Putamen (tissue), 1 donor: ENCODE measurements at regions not wholly inside any gene's neighbourhood (a gene's known extent, or its start where the extent isn't known, plus 50 kb on each side); places are given as distances from the start of the nearest gene placed in this dataset.

Source experiments
- DNase-seq: peaks from one replicate; pipeline ENCODE4 v3.0.0-alpha.2; 2016; ENCODE audit warnings: low spot score

- DNase-seq: no peak
These were observed 67.8 kb upstream of the FAM47B start for GRCh38 chrX:34874763-34875162.

- no peak for DNase-seq
These were observed 67.4 kb upstream of the FAM47B start for GRCh38 chrX:34875204-34875603.

DNA sequence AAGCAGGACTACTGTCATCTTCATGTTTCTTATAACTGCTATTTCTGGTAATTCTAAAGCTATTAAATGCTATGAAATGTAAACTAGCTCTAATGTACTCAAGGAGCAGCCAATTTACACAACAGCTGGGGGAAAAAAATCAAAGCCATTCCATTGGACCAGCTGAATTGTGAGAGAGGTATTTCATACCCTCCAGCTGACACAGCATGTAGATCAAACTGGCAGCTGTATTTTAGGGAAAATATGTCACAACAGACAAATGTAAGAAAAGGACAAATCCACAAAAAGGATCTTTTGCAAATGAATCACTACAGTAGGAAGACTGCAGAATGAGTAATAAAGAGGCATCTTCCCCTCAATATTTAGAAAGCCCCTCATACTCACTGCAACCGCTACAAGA is 65.2 kb upstream of the FAM47B start:
- DNase-seq: no peak

DNA sequence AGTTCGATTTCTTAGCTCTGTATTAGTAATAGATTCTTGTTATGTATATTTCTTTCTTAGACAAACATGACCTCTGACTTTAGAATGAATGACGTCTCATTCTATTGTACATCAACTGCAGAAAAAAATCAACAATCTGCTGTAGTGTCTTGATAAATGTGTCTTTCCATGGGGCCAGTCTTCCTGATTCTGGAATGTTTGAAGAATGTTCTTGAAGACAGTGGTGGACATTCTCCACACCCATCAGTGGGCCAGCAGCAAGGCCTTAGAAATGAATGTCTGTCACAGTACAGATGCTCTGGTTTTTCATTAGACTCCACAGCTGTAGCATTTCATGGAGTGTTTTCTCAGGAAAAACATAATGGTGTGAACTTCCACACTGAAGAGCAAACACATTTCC is 63.2 kb upstream of the FAM47B start:
- no peak for DNase-seq

- no peak for DNase-seq
These were observed 62.7 kb upstream of the FAM47B start for GRCh38 chrX:34879886-34880285.

DNA sequence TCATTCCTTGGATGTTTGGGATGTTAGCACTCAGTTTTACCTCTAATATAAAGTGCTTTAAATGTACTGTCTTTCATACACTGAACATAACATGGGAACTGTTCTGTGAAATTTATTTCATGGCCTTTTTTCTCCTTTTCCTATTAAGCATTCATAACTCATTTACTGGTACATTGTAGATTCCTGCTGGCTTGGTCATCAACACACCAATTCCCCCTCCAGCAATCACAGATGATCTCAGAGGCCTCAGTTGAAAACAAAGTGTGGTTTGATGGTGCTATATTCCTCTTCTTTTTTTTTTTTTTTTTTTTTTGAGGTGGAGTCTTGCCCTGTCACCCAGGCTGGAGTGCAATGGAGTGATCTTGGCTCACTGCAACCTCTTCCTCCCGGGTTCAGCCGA is 61.9 kb upstream of the FAM47B start:
- no peak for DNase-seq

- DNase-seq: no peak
These were observed 60.9 kb upstream of the FAM47B start for GRCh38 chrX:34881671-34882070.

GRCh38 chrX:34884817-34885216 is 57.8 kb upstream of the FAM47B start:
- DNase-seq: no peak

DNA sequence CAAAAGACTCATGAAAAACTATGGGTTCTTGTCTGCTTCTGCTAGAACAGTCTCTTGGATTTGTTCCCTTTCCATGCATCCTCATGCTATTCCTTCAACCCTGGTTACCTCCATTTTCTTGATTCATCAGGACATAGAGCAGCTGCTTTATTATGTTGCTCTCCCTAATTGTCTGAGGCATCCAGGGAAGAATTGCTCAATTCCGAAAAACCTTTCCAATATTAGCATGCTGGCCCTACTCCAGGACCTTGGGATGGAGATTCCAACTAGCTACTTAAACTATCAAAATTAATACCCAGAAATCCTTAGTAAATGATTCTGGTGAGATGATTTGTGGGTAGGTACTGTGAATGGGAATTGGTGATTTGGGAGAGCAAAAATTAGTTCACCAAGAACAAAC is 56.6 kb upstream of the FAM47B start:
- no peak for DNase-seq

DNA sequence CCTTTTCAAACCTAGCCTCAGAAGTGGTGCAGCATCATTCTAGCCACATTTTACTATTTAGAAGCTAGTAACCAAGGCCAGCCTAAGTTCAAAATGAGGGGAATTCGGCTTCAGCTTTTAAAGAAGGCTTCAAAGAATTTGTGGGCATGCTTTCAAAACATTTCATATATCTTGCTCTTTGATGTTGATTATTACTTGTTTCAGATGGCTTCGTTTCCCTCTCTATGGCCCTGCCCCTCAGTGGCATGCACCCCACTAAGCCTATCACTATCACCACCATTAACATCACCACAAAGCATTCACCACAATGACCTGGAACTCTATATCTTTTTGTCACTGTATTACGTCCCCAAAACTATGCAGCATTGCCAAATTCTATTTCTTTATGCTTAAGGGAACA is 51.2 kb upstream of the FAM47B start:
- DNase-seq: no peak
